ENCODE measurements at regions not wholly inside any gene's neighbourhood (a gene's known extent, or its start where the extent isn't known, plus 50 kb on each side); places are given as distances from the start of the nearest gene placed in this dataset.

- no peak for TF ChIP-seq POLR2AphosphoS5 (IDR thresholded peaks at IDR 0.05; ENCODE audit: low read depth, low read length)
- no peak for TF ChIP-seq TAF1 (IDR thresholded peaks at IDR 0.05; ENCODE audit: borderline replicate concordance, insufficient read depth, low read length)
Observed at GRCh38 chr3:181344331-181344730, 354.8 kb upstream of the DNAJC19 start.

Measured in PFSK-1 (cell line).